Uterus (tissue), 3 donors: ENCODE measurements at regions not wholly inside any gene's neighbourhood (a gene's known extent, or its start where the extent isn't known, plus 50 kb on each side); places are given as distances from the start of the nearest gene placed in this dataset.

ENCODE experiments used
- DNase-seq, 2 donors: peaks; one replicate each; pipeline ENCODE4 v3.0.0-alpha.2; 2019 to 2020
- H3K27ac ChIP-seq, 2 donors: fragments of 200-600 bp; sonication (generic); 1 replicate in 1 of 2; 2 replicates in 1 of 2; pipeline ENCODE4 v1.5.1; 2016 to 2018
- H3K27me3 ChIP-seq, 2 donors: fragments of 200-600 bp; sonication (generic); one replicate each; pipeline ENCODE4 v1.5.1; 2018 to 2019; ENCODE audit warnings: control low read depth in 1 of 2
- H3K36me3 ChIP-seq, 2 donors: fragments of 200-600 bp; sonication (generic); one replicate each; pipeline ENCODE4 v1.5.1; 2019; ENCODE audit warnings: control low read depth in 1 of 2
- H3K4me1 ChIP-seq, 2 donors: fragments of 200-600 bp; sonication (generic); one replicate each; pipeline ENCODE4 v1.5.1; 2018 to 2019; ENCODE audit warnings: control low read depth in 1 of 2
- H3K4me3 ChIP-seq, 2 donors: fragments of 200-600 bp; sonication (generic); 1 replicate in 1 of 2; 2 replicates in 1 of 2; pipeline ENCODE4 v1.5.1; 2018 to 2019; ENCODE audit warnings: mild to moderate bottlenecking in 1 of 2
- H3K9me3 ChIP-seq, 2 donors: fragments of 200-600 bp; sonication (generic); one replicate each; pipeline ENCODE4 v1.5.1; 2019; ENCODE audit warnings: control low read depth in 1 of 2
- POLR2A ChIP-seq, 2 donors: fragments of 450-650 bp; IDR thresholded peaks; one replicate each; pipeline ENCODE4 v1.6.1; 2016; ENCODE audit warnings: antibody characterized with exemption in 2 of 2, mild to moderate bottlenecking in 1 of 2, moderate library complexity in 1 of 2
- intact Hi-C: fragments of 100-400 bp; cut with DNase I; formaldehyde crosslinking; loops from one replicate; pipeline ENCODE4 v1.15.1; 2023; ENCODE audit warnings: low total_unique reads
- TF ChIP-seq, protein P1 (sequence below), 4 experiments: fragments of 200-600 bp in 2 of 4; fragments of 450-650 bp in 2 of 4; sonication (generic) in 2 of 4; IDR thresholded peaks; one replicate each; pipeline ENCODE4 v1.5.1; 2016 to 2019; ENCODE audit warnings: antibody characterized with exemption in 4 of 4, mild to moderate bottlenecking in 2 of 4, moderate library complexity in 1 of 4
- donor health status: DM: yes; HTN: yes; CAD: no.

- TF ChIP-seq, protein P1, sequence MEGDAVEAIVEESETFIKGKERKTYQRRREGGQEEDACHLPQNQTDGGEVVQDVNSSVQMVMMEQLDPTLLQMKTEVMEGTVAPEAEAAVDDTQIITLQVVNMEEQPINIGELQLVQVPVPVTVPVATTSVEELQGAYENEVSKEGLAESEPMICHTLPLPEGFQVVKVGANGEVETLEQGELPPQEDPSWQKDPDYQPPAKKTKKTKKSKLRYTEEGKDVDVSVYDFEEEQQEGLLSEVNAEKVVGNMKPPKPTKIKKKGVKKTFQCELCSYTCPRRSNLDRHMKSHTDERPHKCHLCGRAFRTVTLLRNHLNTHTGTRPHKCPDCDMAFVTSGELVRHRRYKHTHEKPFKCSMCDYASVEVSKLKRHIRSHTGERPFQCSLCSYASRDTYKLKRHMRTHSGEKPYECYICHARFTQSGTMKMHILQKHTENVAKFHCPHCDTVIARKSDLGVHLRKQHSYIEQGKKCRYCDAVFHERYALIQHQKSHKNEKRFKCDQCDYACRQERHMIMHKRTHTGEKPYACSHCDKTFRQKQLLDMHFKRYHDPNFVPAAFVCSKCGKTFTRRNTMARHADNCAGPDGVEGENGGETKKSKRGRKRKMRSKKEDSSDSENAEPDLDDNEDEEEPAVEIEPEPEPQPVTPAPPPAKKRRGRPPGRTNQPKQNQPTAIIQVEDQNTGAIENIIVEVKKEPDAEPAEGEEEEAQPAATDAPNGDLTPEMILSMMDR (IDR thresholded peaks at IDR 0.05), result no peak
- TF ChIP-seq POLR2A (IDR thresholded peaks at IDR 0.05), result no peak
- Histone ChIP-seq H3K4me1 (no peaks in the 10 kb centered on the region), H3K9me3 (peaks cover 0 to 4% of the 10 kb centered on the region in 2 donors), H3K27ac (no peak overlapping the region), H3K27me3 (no peaks in the 10 kb centered on the region), H3K4me3 (no peak overlapping the region), H3K36me3 (no peaks in the 10 kb centered on the region)
- no peak for DNase-seq
- intact Hi-C loops, result no loop called here
Observed at GRCh38 chr15:66925721-66926120, 139.7 kb upstream of the SMAD3 start.

GRCh38 chr15:66927201-66928077, 138.0 kb upstream of the SMAD3 start:
- peaks cover 0 to 4% of the 10 kb centered on the region in 2 donors for H3K9me3 ChIP-seq
- no peaks in the 10 kb centered on the region for H3K36me3 ChIP-seq
- intact Hi-C loops, result no loop called here
- peaks cover 0 to 7% of the 10 kb centered on the region in 2 donors for H3K4me1 ChIP-seq
- no peak for TF ChIP-seq POLR2A (IDR thresholded peaks at IDR 0.05)
- TF ChIP-seq, protein P1 (IDR thresholded peaks at IDR 0.05), result no peak
- DNase-seq, result no peak
- no peaks in the 10 kb centered on the region for H3K27me3 ChIP-seq
- H3K4me3 ChIP-seq, result no peak overlapping the region
- H3K27ac ChIP-seq, result peak overlapping the region in 1 of 2 donors; percentile 3

DNA sequence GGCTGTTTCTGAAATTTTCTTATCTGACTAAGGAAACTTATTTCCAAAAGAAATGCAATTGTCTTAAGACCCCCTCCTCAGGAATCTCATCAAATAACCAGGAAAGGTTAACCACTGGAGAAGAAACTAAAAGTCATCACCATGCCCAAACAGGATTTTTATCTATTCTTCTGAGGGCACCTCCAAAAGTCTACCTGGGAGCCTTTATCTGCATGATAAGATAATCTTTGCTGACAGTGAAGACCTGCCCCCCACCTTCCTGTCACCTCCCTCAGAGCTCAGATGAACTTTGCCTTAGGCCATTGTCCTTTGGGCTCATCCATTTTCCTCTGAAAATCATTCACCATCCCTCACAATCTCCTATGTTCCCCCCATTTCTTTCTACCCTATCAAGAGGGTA, 137.3 kb upstream of the SMAD3 start:
- H3K27me3 ChIP-seq, result no peaks in the 10 kb centered on the region
- TF ChIP-seq POLR2A (IDR thresholded peaks at IDR 0.05), result no peak
- TF ChIP-seq, protein P1 (IDR thresholded peaks at IDR 0.05), result no peak
- intact Hi-C loops, result no loop called here
- no peak for DNase-seq
- no peak overlapping the region for H3K27ac ChIP-seq
- peaks cover 0 to 9% of the 10 kb centered on the region in 2 donors for H3K4me1 ChIP-seq
- H3K4me3 ChIP-seq, result no peak overlapping the region
- no peaks in the 10 kb centered on the region for H3K36me3 ChIP-seq
- H3K9me3 ChIP-seq, result no peaks in the 10 kb centered on the region

DNA sequence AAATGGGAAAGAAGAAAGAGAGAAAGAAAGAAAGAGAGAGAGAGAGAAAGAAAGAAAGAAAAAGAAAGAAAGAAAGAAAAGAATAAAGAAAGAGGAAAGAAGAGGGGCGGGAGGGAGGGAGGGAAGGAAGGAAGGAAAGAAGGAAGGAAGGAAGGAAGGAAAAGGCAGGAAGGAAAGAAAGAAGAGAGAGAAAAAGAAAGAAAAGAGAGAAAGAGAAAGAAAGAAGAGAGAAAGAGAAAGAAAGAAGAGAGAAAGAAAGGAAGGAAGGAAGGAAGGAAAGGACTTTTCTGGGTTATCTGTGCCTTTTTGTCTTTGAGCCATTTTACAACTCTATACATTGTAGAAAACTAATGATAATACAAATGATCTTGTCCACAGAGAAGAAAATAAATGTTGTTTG, 136.6 kb upstream of the SMAD3 start:
- no peaks in the 10 kb centered on the region for H3K36me3 ChIP-seq
- no peaks in the 10 kb centered on the region for H3K9me3 ChIP-seq
- intact Hi-C loops, result no loop called here
- H3K27ac ChIP-seq, result no peak overlapping the region
- no peak for DNase-seq
- H3K27me3 ChIP-seq, result no peaks in the 10 kb centered on the region
- H3K4me3 ChIP-seq, result no peak overlapping the region
- TF ChIP-seq POLR2A (IDR thresholded peaks at IDR 0.05), result no peak
- H3K4me1 ChIP-seq, result peaks cover 0 to 9% of the 10 kb centered on the region in 2 donors

GRCh38 chr15:66929843-66930402, 135.5 kb upstream of the SMAD3 start:
- TF ChIP-seq, protein P1 (IDR thresholded peaks at IDR 0.05), result no peak
- no peak for TF ChIP-seq POLR2A (IDR thresholded peaks at IDR 0.05)
- intact Hi-C loops, result no loop called here
- Histone ChIP-seq H3K4me3 (no peak overlapping the region), H3K27me3 (no peaks in the 10 kb centered on the region), H3K9me3 (no peaks in the 10 kb centered on the region), H3K36me3 (no peaks in the 10 kb centered on the region), H3K4me1 (peaks cover 0 to 9% of the 10 kb centered on the region in 2 donors), H3K27ac (no peak overlapping the region)
- DNase-seq, result no peak
